IMR-90 (cell line): ENCODE measurements at regions not wholly inside any gene's neighbourhood (a gene's known extent, or its start where the extent isn't known, plus 50 kb on each side); places are given as distances from the start of the nearest gene placed in this dataset.

Experiments used
- ATAC-seq: fragments of 200-7000 bp; cut with Tn5 transposase; 2 replicates; pipeline ENCODE4 v1.9.1; 2020; ENCODE audit warnings: low read depth, mild to moderate bottlenecking, moderate library complexity
- BruUV-seq: library from RNA; stranded (reverse); fragments of 400-500 nt; replicated peaks from 2 replicates; lab custom pipeline; 2021; lab: Mats Ljungman, UMichigan
- CTCF ChIA-PET: fragments of 300-600 bp; formaldehyde crosslinking; extraction: SDS; loops from one replicate; lab custom pipeline; 2021; ENCODE audit warnings: antibody characterized with exemption; lab: Yijun Ruan, JAX
- POLR2A ChIA-PET: fragments of 300-600 bp; sonication (Branson Sonifier 250); formaldehyde crosslinking; loops from one replicate; lab custom pipeline; 2022; ENCODE audit warnings: antibody characterized with exemption; ENCODE audit not compliant: unreplicated experiment; lab: Charles Lee
- DNase-seq: peaks from one replicate; pipeline ENCODE4 v3.0.0; 2013
- H2AFZ ChIP-seq: replicated peaks from 2 replicates; pipeline ENCODE3; 2013; ENCODE audit warnings: low read length, mild to moderate bottlenecking; ENCODE audit not compliant: poor library complexity
- H2AK5ac ChIP-seq: 2 replicates; pipeline ENCODE4 v1.6.1; 2013; ENCODE audit warnings: low read depth, low read length, inconsistent platforms
- H2AK9ac ChIP-seq: replicated peaks from 2 replicates; pipeline ENCODE3; 2013; ENCODE audit warnings: mild to moderate bottlenecking, low read depth, low read length, moderate library complexity; ENCODE audit not compliant: poor library complexity
- H2BK120ac ChIP-seq: 2 replicates; pipeline ENCODE4 v1.6.1; 2013; ENCODE audit warnings: low read depth, low read length, inconsistent platforms
- H2BK15ac ChIP-seq: 3 replicates; pipeline ENCODE4 v1.6.1; 2013; ENCODE audit warnings: low read depth, low read length, inconsistent platforms
- H2BK20ac ChIP-seq: 2 replicates; pipeline ENCODE4 v1.6.1; 2013; ENCODE audit warnings: low read depth, mild to moderate bottlenecking, inconsistent platforms, low read length, moderate library complexity
- H2BK5ac ChIP-seq: 2 replicates; pipeline ENCODE4 v1.6.1; 2013; ENCODE audit warnings: mild to moderate bottlenecking, low read depth, low read length, inconsistent platforms; ENCODE audit not compliant: poor library complexity, severe bottlenecking
- H3K14ac ChIP-seq: replicated peaks from 2 replicates; pipeline ENCODE4 v1.6.1; 2013; ENCODE audit warnings: low read depth, low read length, inconsistent platforms
- H3K18ac ChIP-seq: 2 replicates; pipeline ENCODE4 v1.6.1; 2013; ENCODE audit warnings: low read depth, low read length, control low read depth
- H3K23ac ChIP-seq: 2 replicates; pipeline ENCODE4 v1.6.1; 2013; ENCODE audit warnings: low read depth, low read length, inconsistent platforms
- H3K27ac ChIP-seq: 2 replicates; pipeline ENCODE4 v1.5.1; 2013; ENCODE audit warnings: mild to moderate bottlenecking, control low read depth, low read length; ENCODE audit not compliant: insufficient read depth
- H3K27me3 ChIP-seq: 2 replicates; pipeline ENCODE4 v1.6.1; 2013; ENCODE audit warnings: low read length; ENCODE audit not compliant: control insufficient read depth, insufficient read depth
- H3K36me3 ChIP-seq: 2 replicates; pipeline ENCODE4 v1.6.1; 2013; ENCODE audit warnings: low read length, mixed read lengths; ENCODE audit not compliant: control insufficient read depth, insufficient read depth
- H3K4ac ChIP-seq: 2 replicates; pipeline ENCODE4 v1.6.1; 2013; ENCODE audit warnings: low read depth, low read length, inconsistent platforms
- H3K4me1 ChIP-seq: 2 replicates; pipeline ENCODE4 v1.6.1; 2013; ENCODE audit warnings: low read length, mixed read lengths; ENCODE audit not compliant: control insufficient read depth, insufficient read depth
- H3K4me2 ChIP-seq: 2 replicates; pipeline ENCODE4 v1.6.1; 2013; ENCODE audit warnings: low read depth, mild to moderate bottlenecking, control low read depth, low read length, moderate library complexity
- H3K4me3 ChIP-seq: 2 replicates; pipeline ENCODE4 v1.5.1; 2013; ENCODE audit warnings: low read depth, mild to moderate bottlenecking, control low read depth, low read length, moderate library complexity; ENCODE audit not compliant: insufficient read depth
- H3K56ac ChIP-seq: 2 replicates; pipeline ENCODE4 v1.6.1; 2013; ENCODE audit warnings: low read length, inconsistent platforms; ENCODE audit not compliant: insufficient read depth; ENCODE audit errors: extremely low read depth
- H3K79me1 ChIP-seq, 2 experiments: 2 replicates each; pipeline ENCODE4 v1.6.1; 2013; ENCODE audit warnings: low read length in 2 of 2, inconsistent platforms in 1 of 2, low read depth in 1 of 2
- H3K9ac ChIP-seq: 2 replicates; pipeline ENCODE4 v1.6.1; 2013; ENCODE audit warnings: low read depth, low read length, control low read depth
- H3K9me1 ChIP-seq: 2 replicates; pipeline ENCODE4 v1.6.1; 2013; ENCODE audit warnings: low read length, inconsistent platforms; ENCODE audit not compliant: insufficient read depth
- H3K9me3 ChIP-seq: 2 replicates; pipeline ENCODE4 v1.6.1; 2013; ENCODE audit warnings: low read length; ENCODE audit not compliant: control insufficient read depth, insufficient read depth
- H4K20me1 ChIP-seq: 2 replicates; pipeline ENCODE4 v1.6.1; 2013; ENCODE audit warnings: low read length, inconsistent platforms; ENCODE audit not compliant: insufficient read depth
- H4K5ac ChIP-seq: 2 replicates; pipeline ENCODE4 v1.6.1; 2013; ENCODE audit warnings: mild to moderate bottlenecking, low read depth, low read length, control low read depth
- H4K8ac ChIP-seq, 2 experiments: 2 replicates each; pipeline ENCODE4 v1.6.1; 2013; ENCODE audit warnings: low read depth in 2 of 2, low read length in 2 of 2, control low read depth in 1 of 2, inconsistent platforms in 1 of 2
- H4K91ac ChIP-seq: 2 replicates; pipeline ENCODE4 v1.6.1; 2013; ENCODE audit warnings: low read depth, low read length, inconsistent platforms; ENCODE audit not compliant: insufficient read depth
- CEBPB ChIP-seq: IDR thresholded peaks from 2 replicates; pipeline ENCODE4 v1.6.1; 2012; ENCODE audit warnings: low read depth, low read length, improper control_type of control experiment
- CHD1 ChIP-seq: IDR thresholded peaks from 2 replicates; pipeline ENCODE4 v1.6.1; 2012; ENCODE audit warnings: low read depth, low read length, improper control_type of control experiment
- CTCF ChIP-seq: conservative IDR thresholded peaks from 2 replicates; pipeline ENCODE4 v1.5.1; 2012; ENCODE audit warnings: mild to moderate bottlenecking, low read depth, low read length, improper control_type of control experiment
- ELK1 ChIP-seq: fragments of 150-350 bp; IDR thresholded peaks from 2 replicates; pipeline ENCODE4 v1.6.1; 2016; ENCODE audit warnings: low read depth, mild to moderate bottlenecking, low read length, moderate library complexity, borderline replicate concordance
- FOS ChIP-seq: fragments of 150-350 bp; IDR thresholded peaks from 2 replicates; pipeline ENCODE4 v1.6.1; 2016; ENCODE audit warnings: low read depth, low read length
- MAFK ChIP-seq: IDR thresholded peaks from 2 replicates; pipeline ENCODE4 v1.6.1; 2012; ENCODE audit warnings: low read depth, low read length, improper control_type of control experiment
- MAZ ChIP-seq: IDR thresholded peaks from 2 replicates; pipeline ENCODE4 v1.6.1; 2012; ENCODE audit warnings: low read depth, mild to moderate bottlenecking, low read length, improper control_type of control experiment, moderate library complexity, borderline replicate concordance
- POLR2A ChIP-seq: IDR thresholded peaks from 2 replicates; pipeline ENCODE4 v1.6.1; 2012; ENCODE audit warnings: mild to moderate bottlenecking, low read depth, low read length
- RAD21 ChIP-seq: IDR thresholded peaks from 2 replicates; pipeline ENCODE4 v1.6.1; 2012; ENCODE audit warnings: low read length, improper control_type of control experiment
- SMC3 ChIP-seq: fragments of 150-350 bp; IDR thresholded peaks from 2 replicates; pipeline ENCODE4 v1.6.1; 2016; ENCODE audit warnings: low read depth, mild to moderate bottlenecking, antibody characterized with exemption, low read length, moderate library complexity
- USF2 ChIP-seq: fragments of 150-350 bp; IDR thresholded peaks from 2 replicates; pipeline ENCODE4 v1.6.1; 2017; ENCODE audit warnings: mild to moderate bottlenecking, antibody characterized with exemption, low read length, low read depth
- WGBS, 2 experiments: methylation state at CpG; one replicate each; pipeline versions ENCODE4 v1.1.5 to v1.1.7; 2013; ENCODE audit warnings: missing lambda C conversion rate in 2 of 2; ENCODE audit not compliant: insufficient read length in 1 of 2; ENCODE audit errors: extremely low coverage in 2 of 2; 5-methylcytosine and 5-hydroxymethylcytosine counted together
- dilution Hi-C: fragments of 300-500 bp; cut with HindIII; formaldehyde crosslinking; loops from one replicate; pipeline ENCODE4 v1.14.3; 2018; ENCODE audit warnings: low sequenced_read_pairs; ENCODE audit not compliant: unreplicated experiment
- in situ Hi-C: fragments of 300-500 bp; cut with MboI; formaldehyde crosslinking; loops from 3 replicates; pipeline ENCODE4 v1.14.3; 2019; ENCODE audit warnings: low sequenced_read_pairs, inconsistent platforms, mixed read lengths
- intact Hi-C: fragments of 100-400 bp; cut with micrococcal nuclease; formaldehyde crosslinking; loops from 2 replicates; pipeline ENCODE4 v1.10.0; 2022

- H4K91ac ChIP-seq, result no peak overlapping the region
- H3K4me1 ChIP-seq, result no peaks in the 10 kb centered on the region
- ChIA-PET CTCF (no interaction called here), POLR2A (no interaction called here)
- DNase-seq (no peak), ATAC-seq (no peak)
- 54% methylated on average over 3 of the region's 3 CpGs; no CpG with 5 or more reads in 1 of the 2 experiments for WGBS, 2 experiments
- intact Hi-C loops (no loop called here), dilution Hi-C loops (no loop called here), in situ Hi-C loops (no loop called here)
- H3K23ac ChIP-seq, result no peak overlapping the region
- TF ChIP-seq ELK1, result no peak
- TF ChIP-seq CTCF, result no peak
- TF ChIP-seq CHD1, result no peak
- no peak for TF ChIP-seq FOS
- TF ChIP-seq SMC3, result no peak
- no peak for TF ChIP-seq CEBPB
- no peak for TF ChIP-seq POLR2A
- no peak for TF ChIP-seq USF2
- TF ChIP-seq MAZ, result no peak
- no peak for TF ChIP-seq MAFK
- no peak for TF ChIP-seq RAD21
- H2AFZ ChIP-seq, result no peak overlapping the region
- no peaks in the 10 kb centered on the region for H4K20me1 ChIP-seq
- H3K79me1 ChIP-seq, result no peaks in the 10 kb centered on the region
- no peak overlapping the region for H2BK120ac ChIP-seq
- no peaks in the 10 kb centered on the region for H3K36me3 ChIP-seq
- no peak overlapping the region for H3K4me2 ChIP-seq
- no peak overlapping the region for H2BK20ac ChIP-seq
- no peak overlapping the region for H3K4ac ChIP-seq
- H2BK5ac ChIP-seq, result no peak overlapping the region
- H3K18ac ChIP-seq, result no peak overlapping the region
- no peak overlapping the region for H3K4me3 ChIP-seq
- H3K27ac ChIP-seq, result no peak overlapping the region
- H4K5ac ChIP-seq, result no peak overlapping the region
- H3K9ac ChIP-seq, result no peak overlapping the region
- no peak overlapping the region for H2AK9ac ChIP-seq
- peaks cover 10% of the 10 kb centered on the region; the same call in 1 of the 2 replicates for H3K27me3 ChIP-seq
- BruUV-seq, result no TSS peak
- no peak overlapping the region for H3K14ac ChIP-seq
- H4K8ac ChIP-seq, result no peak overlapping the region
- no peaks in the 10 kb centered on the region for H3K9me3 ChIP-seq
- H2BK15ac ChIP-seq, result no peak overlapping the region
- no peak overlapping the region for H3K56ac ChIP-seq
- H2AK5ac ChIP-seq, result no peak overlapping the region
- H3K9me1 ChIP-seq, result no peaks in the 10 kb centered on the region
Measured at GRCh38 chr11:45730014-45730413, 64.6 kb upstream of the CHST1 start.
